IMR-90 (cell line): ENCODE measurements at regions not wholly inside any gene's neighbourhood (a gene's known extent, or its start where the extent isn't known, plus 50 kb on each side); places are given as distances from the start of the nearest gene placed in this dataset.
A peak's percentile ranks its signal among the peaks of the same experiment; 100 is the strongest.

Experiments
- ATAC-seq: fragments of 200-7000 bp; cut with Tn5 transposase; 2 replicates; pipeline ENCODE4 v1.9.1; 2020; ENCODE audit warnings: low read depth, mild to moderate bottlenecking, moderate library complexity
- BruUV-seq: library from RNA; stranded (reverse); fragments of 400-500 nt; replicated peaks from 2 replicates; lab custom pipeline; 2021; lab: Mats Ljungman, UMichigan
- CTCF ChIA-PET: fragments of 300-600 bp; formaldehyde crosslinking; extraction: SDS; loops from one replicate; lab custom pipeline; 2021; ENCODE audit warnings: antibody characterized with exemption; lab: Yijun Ruan, JAX
- POLR2A ChIA-PET: fragments of 300-600 bp; sonication (Branson Sonifier 250); formaldehyde crosslinking; loops from one replicate; lab custom pipeline; 2022; ENCODE audit warnings: antibody characterized with exemption; ENCODE audit not compliant: unreplicated experiment; lab: Charles Lee
- DNase-seq: peaks from one replicate; pipeline ENCODE4 v3.0.0; 2013
- H2AFZ ChIP-seq: replicated peaks from 2 replicates; pipeline ENCODE3; 2013; ENCODE audit warnings: low read length, mild to moderate bottlenecking; ENCODE audit not compliant: poor library complexity
- H2AK5ac ChIP-seq: 2 replicates; pipeline ENCODE4 v1.6.1; 2013; ENCODE audit warnings: low read depth, low read length, inconsistent platforms
- H2AK9ac ChIP-seq: replicated peaks from 2 replicates; pipeline ENCODE3; 2013; ENCODE audit warnings: mild to moderate bottlenecking, low read depth, low read length, moderate library complexity; ENCODE audit not compliant: poor library complexity
- H2BK120ac ChIP-seq: 2 replicates; pipeline ENCODE4 v1.6.1; 2013; ENCODE audit warnings: low read depth, low read length, inconsistent platforms
- H2BK15ac ChIP-seq: 3 replicates; pipeline ENCODE4 v1.6.1; 2013; ENCODE audit warnings: low read depth, low read length, inconsistent platforms
- H2BK20ac ChIP-seq: 2 replicates; pipeline ENCODE4 v1.6.1; 2013; ENCODE audit warnings: low read depth, mild to moderate bottlenecking, inconsistent platforms, low read length, moderate library complexity
- H2BK5ac ChIP-seq: 2 replicates; pipeline ENCODE4 v1.6.1; 2013; ENCODE audit warnings: mild to moderate bottlenecking, low read depth, low read length, inconsistent platforms; ENCODE audit not compliant: poor library complexity, severe bottlenecking
- H3K14ac ChIP-seq: replicated peaks from 2 replicates; pipeline ENCODE4 v1.6.1; 2013; ENCODE audit warnings: low read depth, low read length, inconsistent platforms
- H3K18ac ChIP-seq: 2 replicates; pipeline ENCODE4 v1.6.1; 2013; ENCODE audit warnings: low read depth, low read length, control low read depth
- H3K23ac ChIP-seq: 2 replicates; pipeline ENCODE4 v1.6.1; 2013; ENCODE audit warnings: low read depth, low read length, inconsistent platforms
- H3K27ac ChIP-seq: 2 replicates; pipeline ENCODE4 v1.5.1; 2013; ENCODE audit warnings: mild to moderate bottlenecking, control low read depth, low read length; ENCODE audit not compliant: insufficient read depth
- H3K27me3 ChIP-seq: 2 replicates; pipeline ENCODE4 v1.6.1; 2013; ENCODE audit warnings: low read length; ENCODE audit not compliant: control insufficient read depth, insufficient read depth
- H3K36me3 ChIP-seq: 2 replicates; pipeline ENCODE4 v1.6.1; 2013; ENCODE audit warnings: low read length, mixed read lengths; ENCODE audit not compliant: control insufficient read depth, insufficient read depth
- H3K4ac ChIP-seq: 2 replicates; pipeline ENCODE4 v1.6.1; 2013; ENCODE audit warnings: low read depth, low read length, inconsistent platforms
- H3K4me1 ChIP-seq: 2 replicates; pipeline ENCODE4 v1.6.1; 2013; ENCODE audit warnings: low read length, mixed read lengths; ENCODE audit not compliant: control insufficient read depth, insufficient read depth
- H3K4me2 ChIP-seq: 2 replicates; pipeline ENCODE4 v1.6.1; 2013; ENCODE audit warnings: low read depth, mild to moderate bottlenecking, control low read depth, low read length, moderate library complexity
- H3K4me3 ChIP-seq: 2 replicates; pipeline ENCODE4 v1.5.1; 2013; ENCODE audit warnings: low read depth, mild to moderate bottlenecking, control low read depth, low read length, moderate library complexity; ENCODE audit not compliant: insufficient read depth
- H3K56ac ChIP-seq: 2 replicates; pipeline ENCODE4 v1.6.1; 2013; ENCODE audit warnings: low read length, inconsistent platforms; ENCODE audit not compliant: insufficient read depth; ENCODE audit errors: extremely low read depth
- H3K79me1 ChIP-seq, 2 experiments: 2 replicates each; pipeline ENCODE4 v1.6.1; 2013; ENCODE audit warnings: low read length in 2 of 2, inconsistent platforms in 1 of 2, low read depth in 1 of 2
- H3K9ac ChIP-seq: 2 replicates; pipeline ENCODE4 v1.6.1; 2013; ENCODE audit warnings: low read depth, low read length, control low read depth
- H3K9me1 ChIP-seq: 2 replicates; pipeline ENCODE4 v1.6.1; 2013; ENCODE audit warnings: low read length, inconsistent platforms; ENCODE audit not compliant: insufficient read depth
- H3K9me3 ChIP-seq: 2 replicates; pipeline ENCODE4 v1.6.1; 2013; ENCODE audit warnings: low read length; ENCODE audit not compliant: control insufficient read depth, insufficient read depth
- H4K20me1 ChIP-seq: 2 replicates; pipeline ENCODE4 v1.6.1; 2013; ENCODE audit warnings: low read length, inconsistent platforms; ENCODE audit not compliant: insufficient read depth
- H4K5ac ChIP-seq: 2 replicates; pipeline ENCODE4 v1.6.1; 2013; ENCODE audit warnings: mild to moderate bottlenecking, low read depth, low read length, control low read depth
- H4K8ac ChIP-seq, 2 experiments: 2 replicates each; pipeline ENCODE4 v1.6.1; 2013; ENCODE audit warnings: low read depth in 2 of 2, low read length in 2 of 2, control low read depth in 1 of 2, inconsistent platforms in 1 of 2
- H4K91ac ChIP-seq: 2 replicates; pipeline ENCODE4 v1.6.1; 2013; ENCODE audit warnings: low read depth, low read length, inconsistent platforms; ENCODE audit not compliant: insufficient read depth
- BHLHE40 ChIP-seq: fragments of 150-350 bp; IDR thresholded peaks from 2 replicates; pipeline ENCODE4 v1.6.1; 2016; ENCODE audit warnings: mild to moderate bottlenecking, low read depth, low read length
- CEBPB ChIP-seq: IDR thresholded peaks from 2 replicates; pipeline ENCODE4 v1.6.1; 2012; ENCODE audit warnings: low read depth, low read length, improper control_type of control experiment
- CHD1 ChIP-seq: IDR thresholded peaks from 2 replicates; pipeline ENCODE4 v1.6.1; 2012; ENCODE audit warnings: low read depth, low read length, improper control_type of control experiment
- FOS ChIP-seq: fragments of 150-350 bp; IDR thresholded peaks from 2 replicates; pipeline ENCODE4 v1.6.1; 2016; ENCODE audit warnings: low read depth, low read length
- MAFK ChIP-seq: IDR thresholded peaks from 2 replicates; pipeline ENCODE4 v1.6.1; 2012; ENCODE audit warnings: low read depth, low read length, improper control_type of control experiment
- MAZ ChIP-seq: IDR thresholded peaks from 2 replicates; pipeline ENCODE4 v1.6.1; 2012; ENCODE audit warnings: low read depth, mild to moderate bottlenecking, low read length, improper control_type of control experiment, moderate library complexity, borderline replicate concordance
- MXI1 ChIP-seq: IDR thresholded peaks from 2 replicates; pipeline ENCODE4 v1.6.1; 2012; ENCODE audit warnings: low read depth, mild to moderate bottlenecking, low read length, moderate library complexity, borderline replicate concordance
- NFE2L2 ChIP-seq: fragments of 150-350 bp; IDR thresholded peaks from 2 replicates; pipeline ENCODE4 v1.6.1; 2016; ENCODE audit warnings: low read depth, mild to moderate bottlenecking, low read length
- POLR2A ChIP-seq: IDR thresholded peaks from 2 replicates; pipeline ENCODE4 v1.6.1; 2012; ENCODE audit warnings: mild to moderate bottlenecking, low read depth, low read length
- RAD21 ChIP-seq: IDR thresholded peaks from 2 replicates; pipeline ENCODE4 v1.6.1; 2012; ENCODE audit warnings: low read length, improper control_type of control experiment
- RCOR1 ChIP-seq: IDR thresholded peaks from 2 replicates; pipeline ENCODE4 v1.6.1; 2012; ENCODE audit warnings: mild to moderate bottlenecking, low read length, improper control_type of control experiment; ENCODE audit not compliant: insufficient replicate concordance
- RFX5 ChIP-seq: IDR thresholded peaks from 2 replicates; pipeline ENCODE4 v1.8.0; 2012; ENCODE audit warnings: low read depth, mild to moderate bottlenecking, low read length, moderate library complexity
- SMC3 ChIP-seq: fragments of 150-350 bp; IDR thresholded peaks from 2 replicates; pipeline ENCODE4 v1.6.1; 2016; ENCODE audit warnings: low read depth, mild to moderate bottlenecking, antibody characterized with exemption, low read length, moderate library complexity
- USF2 ChIP-seq: fragments of 150-350 bp; IDR thresholded peaks from 2 replicates; pipeline ENCODE4 v1.6.1; 2017; ENCODE audit warnings: mild to moderate bottlenecking, antibody characterized with exemption, low read length, low read depth
- WGBS, 2 experiments: methylation state at CpG; one replicate each; pipeline versions ENCODE4 v1.1.5 to v1.1.7; 2013; ENCODE audit warnings: missing lambda C conversion rate in 2 of 2; ENCODE audit not compliant: insufficient read length in 1 of 2; ENCODE audit errors: extremely low coverage in 2 of 2; 5-methylcytosine and 5-hydroxymethylcytosine counted together
- dilution Hi-C: fragments of 300-500 bp; cut with HindIII; formaldehyde crosslinking; loops from one replicate; pipeline ENCODE4 v1.14.3; 2018; ENCODE audit warnings: low sequenced_read_pairs; ENCODE audit not compliant: unreplicated experiment
- in situ Hi-C: fragments of 300-500 bp; cut with MboI; formaldehyde crosslinking; loops from 3 replicates; pipeline ENCODE4 v1.14.3; 2019; ENCODE audit warnings: low sequenced_read_pairs, inconsistent platforms, mixed read lengths
- intact Hi-C: fragments of 100-400 bp; cut with micrococcal nuclease; formaldehyde crosslinking; loops from 2 replicates; pipeline ENCODE4 v1.10.0; 2022
- TF ChIP-seq, protein P1 (sequence below): conservative IDR thresholded peaks from 2 replicates; pipeline ENCODE4 v1.5.1; 2012; ENCODE audit warnings: mild to moderate bottlenecking, low read depth, low read length, improper control_type of control experiment
- TF ChIP-seq, protein P2 (sequence below): fragments of 150-350 bp; IDR thresholded peaks from 2 replicates; pipeline ENCODE4 v1.6.1; 2016; ENCODE audit warnings: low read depth, mild to moderate bottlenecking, low read length, moderate library complexity, borderline replicate concordance

- dilution Hi-C loops, result no loop called here
- no TSS peak for BruUV-seq
These were observed 112.1 kb downstream of the RPL27A start for GRCh38 chr11:8794677-8795103.

More at GRCh38 chr11:8794677-8795103, 112.1 kb downstream of the RPL27A start:
- WGBS, 2 experiments, result 100% methylated on average over 1 of the region's 2 CpGs; no CpG with 5 or more reads in 1 of the 2 experiments
- ATAC-seq, result no peak
- H3K36me3 ChIP-seq, result peaks cover 25% of the 10 kb centered on the region
- CTCF ChIA-PET, result no interaction called here
- H2AK5ac ChIP-seq, result no peak overlapping the region
- in situ Hi-C loops (no loop called here), intact Hi-C loops (no loop called here)
- no peak overlapping the region for H3K4ac ChIP-seq
- peaks cover 19% of the 10 kb centered on the region for H3K4me1 ChIP-seq
- POLR2A ChIA-PET, result no interaction called here
- no peak overlapping the region for H2AK9ac ChIP-seq
- no peak overlapping the region for H2BK120ac ChIP-seq
- no peaks in the 10 kb centered on the region for H3K27me3 ChIP-seq
- H3K27ac ChIP-seq, result peak overlapping the region; percentile 3; the same call in 1 of the 2 replicates
- peaks cover 9% of the 10 kb centered on the region for H3K9me1 ChIP-seq
- peak overlapping the region; percentile 19; the same call in 1 of the 2 replicates for H4K91ac ChIP-seq
- peaks cover 12% of the 10 kb centered on the region; the same call in 1 of the 2 replicates for H4K20me1 ChIP-seq
- H4K5ac ChIP-seq, result peak overlapping the region; percentile 15; the same call in 1 of the 2 replicates
- H3K9ac ChIP-seq, result no peak overlapping the region
- H4K8ac ChIP-seq, result no peak overlapping the region
- H3K4me2 ChIP-seq, result no peak overlapping the region
- peak overlapping the region; percentile 5 for H3K18ac ChIP-seq
- TF ChIP-seq USF2, result no peak
- no peak for TF ChIP-seq CEBPB
- no peak for TF ChIP-seq BHLHE40
- TF ChIP-seq CHD1, result no peak
- TF ChIP-seq, protein P1, sequence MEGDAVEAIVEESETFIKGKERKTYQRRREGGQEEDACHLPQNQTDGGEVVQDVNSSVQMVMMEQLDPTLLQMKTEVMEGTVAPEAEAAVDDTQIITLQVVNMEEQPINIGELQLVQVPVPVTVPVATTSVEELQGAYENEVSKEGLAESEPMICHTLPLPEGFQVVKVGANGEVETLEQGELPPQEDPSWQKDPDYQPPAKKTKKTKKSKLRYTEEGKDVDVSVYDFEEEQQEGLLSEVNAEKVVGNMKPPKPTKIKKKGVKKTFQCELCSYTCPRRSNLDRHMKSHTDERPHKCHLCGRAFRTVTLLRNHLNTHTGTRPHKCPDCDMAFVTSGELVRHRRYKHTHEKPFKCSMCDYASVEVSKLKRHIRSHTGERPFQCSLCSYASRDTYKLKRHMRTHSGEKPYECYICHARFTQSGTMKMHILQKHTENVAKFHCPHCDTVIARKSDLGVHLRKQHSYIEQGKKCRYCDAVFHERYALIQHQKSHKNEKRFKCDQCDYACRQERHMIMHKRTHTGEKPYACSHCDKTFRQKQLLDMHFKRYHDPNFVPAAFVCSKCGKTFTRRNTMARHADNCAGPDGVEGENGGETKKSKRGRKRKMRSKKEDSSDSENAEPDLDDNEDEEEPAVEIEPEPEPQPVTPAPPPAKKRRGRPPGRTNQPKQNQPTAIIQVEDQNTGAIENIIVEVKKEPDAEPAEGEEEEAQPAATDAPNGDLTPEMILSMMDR, result no peak
- no peak for TF ChIP-seq RCOR1
- TF ChIP-seq, protein P2, sequence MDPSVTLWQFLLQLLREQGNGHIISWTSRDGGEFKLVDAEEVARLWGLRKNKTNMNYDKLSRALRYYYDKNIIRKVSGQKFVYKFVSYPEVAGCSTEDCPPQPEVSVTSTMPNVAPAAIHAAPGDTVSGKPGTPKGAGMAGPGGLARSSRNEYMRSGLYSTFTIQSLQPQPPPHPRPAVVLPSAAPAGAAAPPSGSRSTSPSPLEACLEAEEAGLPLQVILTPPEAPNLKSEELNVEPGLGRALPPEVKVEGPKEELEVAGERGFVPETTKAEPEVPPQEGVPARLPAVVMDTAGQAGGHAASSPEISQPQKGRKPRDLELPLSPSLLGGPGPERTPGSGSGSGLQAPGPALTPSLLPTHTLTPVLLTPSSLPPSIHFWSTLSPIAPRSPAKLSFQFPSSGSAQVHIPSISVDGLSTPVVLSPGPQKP, result no peak
- no peak for TF ChIP-seq SMC3
- TF ChIP-seq NFE2L2, result no peak
- no peak for TF ChIP-seq RAD21
- TF ChIP-seq FOS, result no peak
- no peak for TF ChIP-seq MXI1
- no peak for TF ChIP-seq RFX5
- TF ChIP-seq MAFK, result no peak
- TF ChIP-seq MAZ, result no peak
- TF ChIP-seq POLR2A, result no peak
- no peak overlapping the region for H3K23ac ChIP-seq
- no peak overlapping the region for H3K56ac ChIP-seq
- no peak overlapping the region for H3K14ac ChIP-seq
- no peak overlapping the region for H3K4me3 ChIP-seq
- no peak overlapping the region for H2BK20ac ChIP-seq
- H2BK5ac ChIP-seq, result no peak overlapping the region
- H2AFZ ChIP-seq, result no peak overlapping the region
- no peak overlapping the region for H2BK15ac ChIP-seq
- no peaks in the 10 kb centered on the region for H3K9me3 ChIP-seq
- no peak for DNase-seq
- peaks cover 28 to 71% of the 10 kb centered on the region in 2 experiments for H3K79me1 ChIP-seq
